Activated T-helper 1 cell treated with anti-CD3 and anti-CD28 coated beads, Interleukin-2, amount 50 U/mL, for 16 hours (primary cell): ENCODE measurements at regions not wholly inside any gene's neighbourhood (a gene's known extent, or its start where the extent isn't known, plus 50 kb on each side); places are given as distances from the start of the nearest gene placed in this dataset.

Experiments used
- DNase-seq, 2 donors: peaks; one replicate each; pipeline ENCODE4 v3.0.0-alpha.2; 2020; ENCODE audit warnings: low read depth in 1 of 2, low spot score in 1 of 2

GRCh38 chr10:64476506-64476905 lies 955.3 kb downstream of the REEP3 start:
- DNase-seq, result no peak

- no peak for DNase-seq
Observed at GRCh38 chr10:64477791-64478190, 956.6 kb downstream of the REEP3 start.

GRCh38 chr10:64484811-64485330 lies 963.7 kb downstream of the REEP3 start:
- DNase-seq, result no peak

GRCh38 chr10:64486149-64486548 lies 964.9 kb downstream of the REEP3 start:
- DNase-seq, result no peak

DNA sequence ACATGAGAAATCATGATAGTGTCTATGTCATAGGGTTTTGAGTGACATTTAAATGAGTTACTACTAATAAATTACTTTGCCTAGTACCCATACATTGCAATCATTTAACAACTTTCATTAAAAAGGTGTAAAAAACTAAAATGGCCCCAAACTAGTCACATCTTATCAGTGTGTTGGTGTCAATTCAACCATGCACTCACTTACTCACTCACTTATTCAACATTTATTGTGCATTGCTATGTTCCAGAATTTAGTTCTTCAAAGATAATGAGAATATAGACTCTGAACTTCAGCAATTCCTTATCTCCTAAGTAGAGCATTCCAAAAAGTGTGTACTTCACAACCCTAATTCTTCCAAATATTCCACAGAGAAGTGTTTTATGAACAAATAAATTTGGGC lies 965.7 kb downstream of the REEP3 start:
- DNase-seq, result no peak

DNA sequence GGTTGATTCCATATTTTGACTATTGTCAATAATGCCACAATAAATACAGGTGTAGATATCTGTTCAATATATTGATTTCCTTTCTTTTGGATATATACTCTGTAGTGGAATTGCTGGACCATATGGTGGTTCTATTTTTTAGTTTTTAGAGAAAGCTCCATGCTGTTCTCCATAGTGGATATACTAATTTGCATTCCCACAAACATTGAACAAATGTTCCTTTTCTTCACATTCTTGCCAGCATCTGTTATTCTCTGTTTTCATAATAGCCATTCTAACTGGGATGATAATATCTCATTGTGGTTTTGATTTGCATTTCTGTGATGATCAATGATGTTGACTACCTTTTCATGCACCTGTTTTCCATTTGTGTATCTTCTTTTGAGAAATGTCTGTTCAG lies 973.7 kb downstream of the REEP3 start:
- no peak for DNase-seq

DNA sequence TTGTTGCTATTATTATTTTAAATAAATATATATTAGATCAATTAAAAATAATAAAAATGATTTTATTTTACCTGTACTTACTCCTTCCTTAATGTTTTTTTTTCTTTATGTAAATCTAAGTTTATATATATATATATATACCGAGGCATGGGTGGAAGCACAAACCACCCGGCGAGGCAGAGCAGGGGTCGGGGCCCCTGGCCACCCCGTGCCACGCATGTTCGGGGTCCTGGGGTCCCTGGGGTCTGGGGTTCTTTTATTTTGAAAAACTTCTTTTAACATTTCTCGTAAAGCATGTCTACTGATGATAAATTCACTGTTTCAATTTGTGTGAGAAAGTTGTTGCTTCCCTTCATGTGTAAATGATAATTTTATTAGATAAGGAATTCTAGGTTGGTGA lies 976.1 kb downstream of the REEP3 start:
- no peak for DNase-seq

GRCh38 chr10:64501807-64502206 lies 980.6 kb downstream of the REEP3 start:
- no peak for DNase-seq

GRCh38 chr10:64502936-64503335 lies 981.7 kb downstream of the REEP3 start:
- DNase-seq, result no peak

GRCh38 chr10:64503429-64503828 lies 982.2 kb downstream of the REEP3 start:
- DNase-seq, result no peak

DNA sequence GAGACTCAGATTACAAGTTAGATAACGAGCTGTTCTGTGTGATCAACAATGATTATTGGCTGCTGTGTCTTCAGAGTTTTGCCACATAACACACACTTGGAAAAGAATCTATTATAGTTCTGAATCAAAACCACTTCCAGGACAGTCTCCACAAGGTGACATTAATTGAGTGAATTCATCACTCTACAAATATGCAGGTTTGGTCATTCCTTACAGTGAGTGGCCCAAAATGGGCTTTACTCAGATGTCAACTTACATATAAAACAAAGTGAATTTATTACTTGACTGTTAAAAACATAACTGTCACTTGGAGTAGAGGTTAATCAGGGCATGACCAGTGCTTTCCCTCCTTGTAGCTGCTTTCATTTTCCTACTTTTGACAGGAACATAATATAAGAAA lies 984.3 kb downstream of the REEP3 start:
- no peak for DNase-seq

DNA sequence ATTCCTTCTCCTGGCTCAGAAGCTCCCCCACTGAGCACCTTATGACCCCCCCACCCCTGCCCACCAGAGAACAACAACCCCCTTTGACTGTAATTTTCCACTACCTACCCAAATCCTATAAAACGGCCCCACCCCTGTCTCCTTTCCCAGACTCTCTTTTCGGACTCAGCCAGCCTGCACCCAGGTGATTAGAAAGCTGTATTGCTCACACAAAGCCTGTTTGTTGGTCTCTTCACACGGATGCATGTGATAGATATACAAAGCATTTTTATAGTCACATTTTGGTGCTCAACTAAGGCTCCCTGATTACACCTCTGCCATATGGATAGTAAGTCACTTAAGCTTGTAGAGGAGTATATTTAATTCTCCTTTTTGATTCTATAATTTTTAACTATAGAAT lies 985.8 kb downstream of the REEP3 start:
- no peak for DNase-seq

DNA sequence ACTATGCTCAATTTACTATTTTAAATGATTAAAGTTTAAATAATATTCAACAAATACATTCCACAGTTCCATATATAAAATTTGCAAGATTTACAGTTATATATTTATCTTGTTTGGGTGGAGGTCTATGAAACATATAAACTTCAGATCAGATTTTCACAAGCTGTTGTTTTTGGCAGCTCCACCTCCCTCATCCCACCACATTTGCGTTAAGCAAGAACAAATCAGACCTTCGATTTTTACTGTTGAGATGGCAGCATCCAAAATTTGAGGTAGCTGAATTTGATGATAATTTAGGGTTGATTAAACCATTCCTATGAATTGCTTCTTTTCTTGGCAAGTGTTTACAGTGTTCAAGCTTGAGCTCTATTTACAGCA lies 986.4 kb downstream of the REEP3 start:
- DNase-seq, result no peak

DNA sequence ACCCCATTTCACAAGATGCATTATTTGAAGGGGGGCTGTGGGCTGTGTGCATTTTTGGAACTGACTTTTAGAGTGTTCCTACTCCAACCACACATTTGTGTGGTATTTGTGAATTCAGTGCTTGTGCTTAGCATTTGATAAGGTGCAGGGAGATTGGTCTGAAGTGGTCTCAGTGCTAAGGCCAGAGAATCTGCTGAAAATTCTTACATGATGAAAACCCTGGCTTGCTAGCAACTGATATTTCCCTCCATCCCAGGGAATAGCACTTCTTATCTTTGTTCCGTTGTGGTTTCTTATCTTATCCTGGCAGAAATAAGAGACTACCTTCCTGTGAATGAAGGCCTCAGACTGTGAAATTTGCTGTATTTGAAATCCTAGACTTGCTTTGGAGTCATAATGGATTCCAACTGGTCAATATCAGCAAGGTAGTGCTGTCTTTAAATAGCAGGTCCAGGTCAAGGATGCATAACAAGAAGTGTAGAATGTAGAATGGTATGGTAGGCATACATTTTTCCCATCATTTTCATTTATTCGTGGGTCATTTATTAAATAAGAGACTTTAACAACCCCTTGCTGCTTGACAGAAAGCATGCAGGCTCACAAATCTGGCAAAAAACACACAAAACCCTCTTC lies 986.9 kb downstream of the REEP3 start:
- DNase-seq, result no peak

DNA sequence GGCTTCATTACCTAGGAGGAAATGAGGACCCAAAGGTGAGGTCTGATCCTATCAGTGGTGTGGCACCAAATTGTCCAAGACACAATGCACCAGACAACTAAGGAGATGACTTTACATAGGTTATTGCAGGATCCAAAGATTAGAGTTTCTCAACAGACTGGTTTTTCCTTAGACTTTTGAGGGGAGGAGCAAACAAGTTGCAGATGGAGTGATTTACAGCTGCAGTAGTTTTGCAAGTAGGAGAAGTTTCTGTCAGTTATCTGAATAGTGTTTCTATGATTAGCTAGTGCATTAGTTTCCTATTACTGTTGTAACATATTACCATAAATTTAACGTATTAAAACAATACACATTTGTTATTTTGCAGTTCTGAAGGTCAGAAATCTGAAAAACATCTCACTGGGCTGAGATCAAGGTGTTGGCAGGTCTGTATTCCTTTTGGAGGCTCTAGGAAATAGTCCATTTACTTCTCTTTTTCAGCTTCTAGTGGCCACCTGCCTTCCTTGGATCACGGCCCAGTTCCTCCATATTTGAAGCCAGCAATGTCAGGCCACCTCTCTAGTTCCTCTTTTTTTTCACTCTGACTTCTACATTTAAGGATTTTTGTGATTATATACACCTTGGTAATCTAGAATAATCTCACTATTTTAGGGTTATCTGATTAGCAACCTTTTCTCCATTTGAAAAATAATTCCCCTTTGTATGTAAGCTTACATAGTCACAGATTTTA lies 994.9 kb downstream of the REEP3 start:
- no peak for DNase-seq

GRCh38 chr10:64518456-64518855 lies 997.3 kb downstream of the REEP3 start:
- no peak for DNase-seq

DNA sequence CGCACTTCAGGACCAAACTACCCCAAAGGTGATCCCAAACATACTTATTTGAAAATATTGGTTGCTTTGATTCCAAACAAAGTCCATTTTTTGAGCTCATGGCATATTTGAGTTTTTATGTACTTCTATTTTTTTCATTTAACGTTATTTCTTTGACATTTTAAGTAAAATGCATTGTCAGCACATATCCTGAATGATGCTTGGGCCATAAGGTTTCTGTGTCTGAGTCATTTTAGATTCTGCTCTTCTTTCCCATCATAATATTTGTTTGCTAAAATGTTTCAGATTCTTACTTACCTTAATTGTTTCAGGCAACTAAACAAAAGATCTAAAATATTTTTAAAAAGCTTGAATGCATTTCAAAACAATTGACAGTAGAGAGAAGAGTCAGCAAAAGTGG lies 998.2 kb downstream of the REEP3 start:
- DNase-seq, result no peak

DNA sequence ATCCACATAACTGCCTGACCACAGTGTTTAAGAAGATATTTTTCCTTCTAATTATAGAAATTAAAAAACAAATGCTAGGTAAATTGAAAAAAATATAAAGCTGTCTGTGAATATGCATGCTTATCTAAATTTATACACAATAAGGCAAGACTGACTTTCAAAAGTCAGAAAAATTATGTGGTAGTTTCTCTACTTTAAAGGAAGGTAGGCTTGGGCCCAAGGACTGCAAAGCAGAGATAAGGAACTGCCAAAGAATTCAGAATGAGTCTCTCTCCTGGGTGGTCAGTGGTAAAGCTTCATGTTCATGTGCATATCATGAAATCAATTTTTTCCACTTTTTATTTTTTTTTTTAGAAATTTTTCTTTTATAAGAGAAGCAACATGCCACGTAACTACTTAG lies 998.6 kb downstream of the REEP3 start:
- no peak for DNase-seq

DNA sequence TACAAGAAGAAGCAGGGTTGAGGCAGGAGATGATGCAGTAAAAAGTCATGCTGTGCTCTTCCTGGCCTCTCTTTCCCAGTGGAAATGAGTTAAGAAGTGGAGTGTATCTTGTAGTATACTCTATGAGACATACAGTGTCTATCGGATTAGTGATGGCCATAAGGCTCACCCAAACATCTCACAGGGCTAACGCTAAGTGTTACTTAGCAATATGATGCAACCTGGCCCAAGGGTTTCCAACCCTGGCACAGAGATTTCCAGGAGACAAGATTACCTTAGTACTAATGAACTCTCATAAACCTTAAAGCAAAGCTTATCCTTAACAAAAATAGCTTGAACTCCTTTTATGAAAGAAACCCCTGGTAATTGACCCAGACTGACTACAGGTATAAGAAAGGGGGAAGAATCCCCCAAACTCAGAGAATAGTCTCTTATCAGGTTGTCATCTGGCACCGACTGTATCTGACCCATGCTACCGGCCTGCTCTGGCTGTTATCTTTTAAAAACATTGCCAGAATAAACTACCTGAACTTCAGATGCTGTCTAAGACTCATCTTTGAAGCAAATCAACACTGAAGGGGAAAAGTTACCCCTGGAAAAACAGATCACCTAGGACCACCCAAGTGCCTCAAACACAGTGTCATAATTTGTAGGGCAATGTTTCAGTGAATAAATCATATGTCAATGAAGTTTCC lies 1002.0 kb downstream of the REEP3 start:
- no peak for DNase-seq

DNA sequence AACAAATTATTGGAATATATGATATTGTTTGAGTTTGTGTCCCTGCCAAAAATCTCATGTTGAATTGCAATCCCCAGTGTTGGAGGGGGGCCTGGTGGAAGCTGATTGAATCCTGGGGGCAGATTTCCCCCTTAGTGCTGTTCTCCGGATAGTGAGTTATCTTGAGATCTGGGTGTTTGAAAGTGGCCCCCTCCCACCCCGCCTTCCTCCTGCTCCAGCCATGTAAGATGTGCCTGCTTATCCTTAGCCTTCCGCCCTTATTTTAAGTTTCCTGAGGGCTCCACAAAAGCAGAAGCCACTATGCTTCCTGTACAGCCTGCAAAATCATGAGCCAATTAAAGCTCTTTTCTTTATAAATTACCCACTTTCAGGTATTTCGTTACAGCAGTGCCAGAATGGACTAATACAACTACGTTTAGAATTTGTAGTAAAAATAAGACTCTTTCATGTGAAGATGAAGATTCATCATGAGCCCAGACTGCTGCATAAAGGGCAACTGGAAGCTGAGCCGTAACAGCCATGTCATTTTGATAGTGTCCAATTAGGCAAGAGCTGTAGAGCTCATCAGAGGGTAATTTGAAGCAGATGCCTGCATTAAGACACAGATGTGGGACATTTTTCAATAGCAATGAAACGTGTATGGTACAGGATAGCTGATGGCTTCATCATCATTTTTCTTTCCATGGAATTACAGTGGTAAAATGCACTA lies 1007.2 kb downstream of the REEP3 start:
- DNase-seq, result no peak

- DNase-seq, result no peak
Observed at GRCh38 chr10:64529003-64529350, 1007.8 kb downstream of the REEP3 start.

DNA sequence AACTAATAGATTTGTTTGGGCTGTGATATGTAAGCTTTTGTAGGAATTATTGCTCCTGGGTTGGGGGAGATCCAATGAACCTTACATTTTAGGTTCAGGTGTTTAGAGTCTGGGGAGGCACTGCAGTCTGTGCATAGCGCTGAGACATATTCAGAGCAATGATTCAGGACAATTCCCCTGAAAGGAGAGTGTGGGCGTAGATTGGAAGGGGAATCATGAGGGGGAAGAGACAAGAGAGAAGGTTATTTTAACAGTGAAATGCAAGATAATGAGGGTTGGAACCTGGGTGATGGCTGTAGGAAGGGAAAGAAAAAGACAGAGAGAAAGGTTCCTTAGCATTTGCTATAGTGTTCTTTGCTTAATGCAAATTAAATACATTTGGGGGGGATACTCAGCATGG lies 1013.4 kb downstream of the REEP3 start:
- no peak for DNase-seq
